GM12801 (cell line): ENCODE measurements at regions not wholly inside any gene's neighbourhood (a gene's known extent, or its start where the extent isn't known, plus 50 kb on each side); places are given as distances from the start of the nearest gene placed in this dataset.

Source experiments
- CTCF ChIP-seq: IDR thresholded peaks from one replicate; pipeline ENCODE4 v1.5.1; 2011; ENCODE audit warnings: control low read depth; ENCODE audit not compliant: insufficient read length; ENCODE audit errors: extremely low read depth

DNA sequence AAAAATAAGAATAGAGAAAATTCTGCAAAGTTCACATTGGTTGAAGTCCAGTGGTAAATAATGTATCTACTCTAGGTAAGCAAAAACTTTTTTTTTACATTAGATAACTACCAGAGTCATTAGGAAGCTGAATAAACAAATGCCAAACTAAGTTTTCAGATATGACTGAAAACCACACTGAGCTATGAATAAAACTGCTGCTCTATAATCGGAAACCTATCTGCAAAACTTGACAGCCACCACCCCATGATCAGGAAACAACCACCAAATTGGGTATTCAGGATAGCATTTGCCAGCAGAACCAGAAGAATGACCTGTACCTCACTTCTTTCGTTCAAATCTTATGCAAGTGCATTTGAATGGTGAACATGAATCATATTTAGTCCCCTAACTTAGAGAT, 173.0 kb upstream of the TET2 start:
- TF ChIP-seq CTCF: no peak

DNA sequence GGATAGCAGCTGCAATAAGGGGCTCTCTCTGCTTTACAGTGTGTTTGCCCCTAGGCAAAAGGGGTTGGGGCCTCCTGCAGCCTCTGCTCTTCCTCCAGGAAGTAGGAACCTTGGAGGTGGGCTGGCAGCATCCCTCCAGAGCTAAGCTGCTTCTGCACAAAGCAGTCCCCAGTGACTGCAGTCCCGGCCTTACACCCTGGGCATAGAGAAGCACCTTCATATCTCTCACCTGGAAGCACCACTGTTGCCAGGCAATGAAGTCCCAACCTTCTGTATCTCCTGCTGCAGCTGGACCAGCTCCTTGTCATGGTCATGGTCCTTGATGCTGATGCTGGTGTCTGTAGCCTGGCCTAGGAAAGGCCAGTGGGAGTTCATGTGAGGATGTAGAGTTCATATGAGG, 171.1 kb upstream of the TET2 start:
- no peak for TF ChIP-seq CTCF

- no peak for TF ChIP-seq CTCF
These were observed 170.4 kb upstream of the TET2 start for GRCh38 chr4:104976262-104976661.

DNA sequence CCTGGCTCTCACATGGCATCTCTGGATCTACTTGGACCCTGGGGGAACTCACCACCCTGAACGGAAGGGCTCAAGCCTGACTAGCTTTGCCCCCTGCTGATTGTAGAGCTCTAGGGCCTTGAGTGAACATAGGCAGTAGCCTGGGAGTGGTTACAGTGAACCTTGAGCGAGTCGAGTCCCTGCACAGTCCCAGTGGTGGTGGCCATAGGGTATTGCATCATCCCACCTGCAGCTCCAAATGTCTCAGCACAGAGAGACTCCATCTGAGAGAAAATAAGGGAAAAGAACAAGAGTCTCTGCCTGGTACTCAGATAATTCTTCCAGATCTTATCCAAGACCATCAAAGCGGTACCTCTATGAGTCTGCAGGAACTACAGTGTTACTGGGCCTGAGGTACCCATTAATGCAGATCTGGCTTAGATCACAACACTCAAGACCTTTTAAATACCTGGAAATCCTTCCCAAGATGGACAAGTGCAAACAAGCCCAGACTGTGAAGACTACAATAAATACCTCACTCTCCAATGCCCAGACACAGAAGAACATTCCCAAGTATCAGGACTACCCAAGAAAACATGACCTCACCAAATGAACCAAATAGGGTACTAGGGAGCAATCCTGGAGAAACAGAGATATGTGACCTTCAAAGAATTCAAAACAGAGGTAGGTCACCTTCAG, 167.5 kb upstream of the TET2 start:
- TF ChIP-seq CTCF: no peak

GRCh38 chr4:104983615-104984179, 163.0 kb upstream of the TET2 start:
- no peak for TF ChIP-seq CTCF

- no peak for TF ChIP-seq CTCF
These were observed 160.4 kb upstream of the TET2 start for GRCh38 chr4:104986306-104986705.

GRCh38 chr4:104989371-104989770, 157.3 kb upstream of the TET2 start:
- TF ChIP-seq CTCF: no peak
